NCI-H748 (cell line): ENCODE measurements at regions not wholly inside any gene's neighbourhood (a gene's known extent, or its start where the extent isn't known, plus 50 kb on each side); places are given as distances from the start of the nearest gene placed in this dataset.

Source experiments
- DNase-seq: peaks from one replicate; lab custom pipeline; 2025; ENCODE audit not compliant: unreplicated experiment; lab: John Stamatoyannopoulos, UW

DNA sequence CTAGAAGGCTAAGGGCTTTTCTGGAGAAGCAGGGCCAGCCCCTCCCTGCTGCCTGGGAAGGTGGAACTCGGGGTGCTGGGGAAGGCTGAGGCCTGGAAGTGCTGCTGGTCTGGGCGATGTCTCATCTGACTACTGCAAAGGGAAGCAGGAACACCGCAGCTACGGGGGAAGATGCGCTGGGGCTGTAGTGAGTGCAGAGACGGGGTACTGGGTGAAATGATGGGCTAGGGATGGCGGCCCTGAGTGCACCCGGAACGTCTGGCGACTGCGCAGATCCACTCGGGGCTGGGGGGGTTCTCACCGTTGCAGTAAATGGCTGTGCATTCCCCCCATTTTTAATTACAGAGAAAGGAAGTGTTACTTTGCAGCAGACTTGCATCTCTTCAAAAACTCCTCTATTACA is 195.4 kb upstream of the ADARB2 start:
- DNase-seq = no peak

DNA sequence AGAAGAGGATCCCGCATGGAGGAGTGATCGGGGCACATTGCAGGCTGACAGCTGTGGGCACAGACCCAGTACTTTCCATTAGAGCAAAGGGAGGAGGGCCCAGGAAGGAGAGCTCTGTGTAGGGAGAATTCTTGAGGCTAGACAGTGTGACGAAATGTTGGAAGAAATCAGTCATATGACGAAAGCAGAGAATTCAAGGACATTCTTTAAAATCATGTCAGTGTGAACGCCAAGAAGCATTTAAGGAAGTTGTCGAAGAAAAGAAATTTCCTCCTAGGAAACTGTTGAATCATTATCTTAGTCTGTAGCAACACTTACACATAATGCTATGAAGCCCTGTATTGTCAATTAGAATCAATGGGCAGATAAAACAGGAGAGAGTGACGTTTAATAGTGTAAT is 191.3 kb upstream of the ADARB2 start:
- no peak for DNase-seq

DNA sequence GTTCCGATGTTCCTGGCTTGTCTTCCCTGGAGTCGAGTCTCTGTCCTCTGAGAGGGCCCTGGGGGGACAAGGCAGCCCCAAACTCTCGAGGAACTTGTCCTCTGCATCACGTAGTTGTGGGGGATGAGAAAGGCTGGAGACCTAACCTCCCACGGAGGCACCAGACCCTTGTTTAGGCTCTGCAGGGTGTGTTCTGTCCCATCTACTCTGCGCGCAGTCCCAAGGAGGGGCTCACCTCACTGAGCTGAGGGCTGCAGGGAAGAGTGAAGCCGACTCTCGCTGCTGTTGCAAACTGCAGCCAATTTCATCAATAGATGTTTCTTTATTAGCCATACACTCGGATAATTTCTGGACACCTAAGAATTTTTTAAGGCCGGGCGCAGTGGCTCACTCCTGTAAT is 186.7 kb upstream of the ADARB2 start:
- no peak for DNase-seq

DNA sequence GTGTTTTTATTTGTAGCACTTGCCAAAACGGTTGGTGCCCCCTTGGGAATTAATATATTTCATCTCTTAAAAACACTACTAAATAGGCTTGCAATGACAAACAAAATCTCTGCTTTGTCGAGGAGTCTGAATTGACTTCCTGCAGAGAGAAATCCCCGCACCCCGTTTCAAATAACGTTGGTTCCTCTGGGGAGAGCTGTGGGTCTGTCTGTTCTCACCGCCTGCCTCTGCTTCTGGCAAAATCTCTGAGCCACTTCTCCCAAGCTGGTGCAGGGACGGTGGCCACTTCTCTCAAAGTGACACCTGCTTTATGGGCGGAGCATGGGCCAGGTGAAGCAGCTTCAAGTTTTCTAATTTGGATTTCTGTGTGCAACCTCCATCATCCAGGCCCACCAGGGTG is 186.3 kb upstream of the ADARB2 start:
- DNase-seq = no peak

DNA sequence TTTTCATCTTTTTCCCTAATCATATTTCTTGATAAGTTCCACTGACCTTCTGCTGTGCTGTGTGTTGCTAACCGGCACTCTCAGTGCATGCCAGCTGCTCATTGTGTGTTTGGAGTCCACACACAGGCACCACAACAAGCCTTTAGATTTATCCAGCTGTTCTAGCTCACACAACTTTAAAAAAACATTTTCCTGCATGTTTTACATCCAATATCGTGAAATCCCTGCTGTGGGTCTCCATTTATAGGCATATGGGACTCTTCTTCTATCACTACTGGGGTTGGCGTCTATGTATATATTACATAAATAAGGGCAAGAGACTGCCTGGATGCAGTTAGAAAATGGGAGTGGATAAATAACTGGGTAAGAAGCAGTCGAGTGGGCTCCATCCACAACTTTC is 183.6 kb upstream of the ADARB2 start:
- no peak for DNase-seq

DNA sequence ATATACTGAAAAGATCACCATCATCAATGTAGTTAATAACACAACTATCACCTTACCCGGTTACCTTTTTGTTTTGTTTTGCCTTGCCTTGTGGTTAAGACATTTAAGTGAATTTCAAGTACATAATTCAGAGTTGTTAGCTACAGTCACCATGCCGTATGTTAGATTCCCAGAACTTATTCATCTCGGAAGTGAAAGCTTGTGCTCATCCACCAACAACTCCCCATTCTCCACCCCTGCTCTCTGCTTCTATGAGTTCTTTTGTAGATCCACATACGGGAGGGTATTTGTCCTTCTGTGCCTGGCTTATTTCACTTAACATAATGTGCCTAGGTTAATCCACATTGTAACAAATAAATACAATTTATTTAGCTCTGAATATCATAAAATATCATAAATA is 182.8 kb upstream of the ADARB2 start:
- no peak for DNase-seq

DNA sequence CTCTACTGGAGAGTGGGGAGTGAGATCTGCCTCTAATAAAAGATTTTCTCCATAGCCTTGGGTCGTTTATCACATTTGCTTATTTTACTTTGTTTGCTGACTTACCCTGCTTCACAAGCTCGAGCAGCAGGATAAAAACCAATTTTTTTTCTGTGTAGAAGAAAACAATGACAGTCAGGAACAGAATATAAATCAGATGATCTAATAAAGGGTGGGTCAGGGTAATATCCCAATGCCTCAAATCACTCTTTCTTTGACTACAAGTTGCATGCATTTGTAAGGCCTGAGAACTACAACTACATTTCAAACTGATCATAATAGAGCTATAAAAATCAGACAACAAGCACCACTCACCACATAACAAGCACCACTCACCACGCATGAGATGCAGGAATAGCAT is 174.4 kb upstream of the ADARB2 start:
- no peak for DNase-seq

DNA sequence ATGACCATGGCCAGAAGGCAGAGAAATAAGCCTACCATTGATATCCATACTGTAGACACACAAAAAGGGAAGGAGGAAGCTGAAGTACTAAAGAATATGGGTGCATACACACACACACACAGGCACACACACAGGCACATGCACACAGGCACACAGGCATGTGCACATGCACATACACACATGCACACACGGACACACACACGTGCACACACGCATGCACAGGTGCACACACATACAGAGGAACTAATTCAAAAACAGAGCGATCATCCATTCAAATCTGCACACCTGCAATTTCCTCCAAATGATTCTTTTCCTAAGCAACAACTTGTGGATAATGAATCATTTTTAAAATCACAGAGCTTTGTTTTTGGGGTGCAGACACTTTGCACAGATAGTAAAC is 166.7 kb upstream of the ADARB2 start:
- DNase-seq = no peak

DNA sequence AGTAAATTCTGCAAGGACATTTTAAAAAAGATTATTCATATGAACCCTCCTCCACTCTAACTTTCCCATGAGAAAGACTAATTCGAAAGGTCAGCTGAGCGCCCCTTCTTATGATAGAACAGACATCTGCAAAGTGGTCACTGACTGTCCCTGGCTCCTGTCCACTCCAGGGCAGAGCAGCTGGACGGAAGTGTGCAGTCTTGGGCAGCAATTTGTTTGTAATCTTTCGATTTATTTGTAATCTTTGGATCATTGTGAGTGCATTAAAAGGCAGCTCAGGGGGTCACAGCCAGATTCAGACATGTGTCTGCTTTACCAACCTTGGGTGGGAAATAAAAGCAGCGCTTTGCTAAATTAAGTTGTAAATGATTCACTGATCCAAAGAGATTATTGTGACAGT is 158.8 kb upstream of the ADARB2 start:
- DNase-seq = no peak

DNA sequence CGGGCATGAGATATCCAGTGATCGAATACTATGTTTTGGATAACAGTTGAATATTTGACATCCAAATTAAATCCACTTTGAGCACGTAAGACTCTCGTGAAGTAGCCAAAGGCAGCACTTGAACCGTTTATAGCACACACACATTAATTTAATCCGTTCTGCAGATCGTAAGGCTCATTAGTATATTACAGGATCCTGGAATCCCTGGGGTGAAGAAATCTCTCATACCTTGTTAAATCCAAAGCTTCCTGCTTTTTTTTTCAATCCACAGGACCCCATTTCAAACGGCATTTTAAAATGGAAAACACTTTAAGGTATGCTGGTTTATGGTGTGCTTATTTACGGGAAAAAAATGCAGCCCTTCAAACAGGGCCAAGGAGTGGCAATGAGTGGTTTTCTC is 158.4 kb upstream of the ADARB2 start:
- DNase-seq = no peak

DNA sequence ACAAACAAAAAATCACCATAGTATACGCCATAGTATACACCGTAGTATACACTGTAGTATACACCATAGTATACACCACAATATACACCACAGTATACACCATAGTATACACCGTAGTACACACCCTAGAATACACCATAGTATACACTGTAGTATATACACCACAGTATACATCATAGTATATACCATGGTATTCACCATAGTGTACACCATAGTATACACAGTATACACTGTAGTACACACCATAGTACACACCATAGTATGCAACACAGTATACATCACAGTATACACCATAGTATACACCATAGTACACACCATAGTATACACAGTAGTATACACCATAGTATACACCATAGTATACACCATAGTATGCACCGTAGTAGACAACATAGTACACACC is 157.6 kb upstream of the ADARB2 start:
- DNase-seq = no peak

DNA sequence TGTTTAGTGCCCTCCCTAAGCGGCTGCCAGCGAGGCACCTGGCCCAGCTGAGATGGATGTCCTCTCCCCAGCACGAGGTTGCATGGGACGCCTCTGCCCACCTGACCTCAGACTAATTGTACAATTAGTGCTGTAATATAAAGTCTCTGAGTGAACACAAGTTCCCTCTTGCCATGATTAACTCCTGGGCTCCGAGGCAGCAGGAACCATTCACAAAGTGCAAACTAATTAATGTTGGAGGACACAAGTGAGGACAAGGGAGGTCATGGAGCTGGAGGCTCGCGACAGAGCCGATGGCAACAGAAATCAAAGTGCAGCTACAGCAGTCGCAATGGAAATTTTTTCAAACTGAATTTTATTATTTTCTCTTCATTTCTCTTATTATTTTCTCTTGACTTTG is 156.6 kb upstream of the ADARB2 start:
- DNase-seq = no peak

DNA sequence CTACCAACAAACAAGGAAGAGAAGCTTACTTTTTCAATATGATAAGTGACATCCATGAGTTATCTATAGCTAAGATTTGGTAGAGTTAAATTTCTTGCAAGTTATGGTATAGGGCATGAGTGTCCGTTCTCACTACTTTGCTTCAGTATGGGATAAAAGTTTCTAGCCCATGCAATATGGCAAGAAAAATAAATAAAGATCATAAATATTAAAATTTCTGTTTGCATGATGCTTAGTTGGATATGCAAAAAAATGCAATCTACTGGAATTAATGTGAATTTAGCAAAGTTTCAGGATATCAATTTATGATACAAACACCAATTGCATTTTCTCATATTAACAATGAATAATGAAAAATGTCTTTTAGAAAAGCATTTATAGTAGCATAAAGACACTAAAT is 148.7 kb upstream of the ADARB2 start:
- no peak for DNase-seq

DNA sequence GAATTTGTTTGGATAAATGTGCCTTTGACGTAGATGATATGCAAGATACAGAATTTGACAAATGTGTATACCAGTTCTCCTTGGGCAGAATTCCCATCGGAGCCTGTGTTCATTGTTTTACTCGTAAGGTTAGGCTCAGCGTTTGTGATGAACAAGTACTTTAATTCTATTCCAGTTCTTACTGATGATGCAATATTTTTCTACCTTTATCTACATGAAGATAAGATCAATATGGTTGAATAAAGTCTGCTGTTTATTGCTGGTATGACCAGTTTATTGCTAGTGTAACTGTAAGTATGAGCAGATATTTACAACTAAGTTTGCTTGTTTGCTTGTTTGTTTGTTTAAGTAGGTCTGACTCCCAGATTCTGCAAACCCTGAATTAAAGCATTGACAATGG is 145.4 kb upstream of the ADARB2 start:
- no peak for DNase-seq

DNA sequence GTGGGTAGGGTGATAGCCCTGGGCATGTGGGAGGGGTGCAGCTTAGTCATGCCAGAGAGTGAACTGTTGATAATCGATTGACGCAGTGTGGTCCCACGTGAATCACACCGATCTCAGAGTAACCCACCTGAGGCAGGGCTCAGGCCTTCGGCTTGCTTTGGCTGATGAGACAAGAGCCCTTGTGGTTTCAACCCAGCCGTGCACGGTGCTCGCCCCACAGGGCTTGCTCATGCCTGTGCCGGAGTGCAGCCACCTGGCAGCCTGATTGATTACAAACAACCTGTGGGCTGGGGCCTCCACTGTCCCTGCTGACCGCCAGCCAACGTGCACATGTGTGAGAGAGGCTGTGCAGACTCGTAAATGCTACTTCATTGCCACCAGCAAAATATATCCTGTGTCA is 144.9 kb upstream of the ADARB2 start:
- DNase-seq = no peak

DNA sequence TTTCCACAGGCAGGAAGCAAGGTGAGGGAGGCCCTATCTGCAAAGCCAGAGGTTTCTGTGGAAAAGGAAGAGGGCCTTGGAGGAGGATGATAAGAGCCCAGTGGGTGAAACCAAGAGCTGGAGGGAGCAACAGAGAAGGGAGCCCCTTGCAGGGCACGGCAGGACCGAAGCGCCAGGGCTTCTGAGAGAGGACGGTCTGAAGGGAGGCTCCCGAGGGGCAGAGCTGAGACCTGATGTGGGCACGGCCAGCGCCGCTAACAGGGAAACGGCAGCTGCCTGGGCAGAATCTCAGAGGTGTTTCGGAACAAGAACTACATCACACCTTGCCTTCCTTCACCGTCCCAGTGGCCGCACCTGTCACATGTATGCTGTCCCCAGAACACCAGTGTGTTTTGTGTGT is 144.3 kb upstream of the ADARB2 start:
- no peak for DNase-seq

DNA sequence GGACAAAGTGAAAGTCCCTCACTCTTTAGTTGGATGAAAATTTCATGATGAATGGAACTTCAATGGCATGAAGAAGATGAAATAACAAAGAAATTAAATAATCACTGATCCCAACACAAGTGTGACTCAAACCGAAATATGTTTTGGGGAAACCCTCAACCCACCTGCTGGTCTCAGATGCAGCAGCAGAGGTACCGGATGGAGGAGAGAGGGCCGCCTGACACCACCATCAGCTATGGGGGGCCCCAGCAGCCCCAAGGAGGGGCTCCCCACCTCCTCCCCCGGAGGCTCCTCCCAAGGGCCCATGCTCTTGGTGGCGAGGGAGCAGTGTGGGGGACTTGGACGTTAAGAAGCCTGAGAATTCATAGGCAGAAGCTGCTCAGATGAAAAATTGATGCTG is 137.2 kb upstream of the ADARB2 start:
- DNase-seq = no peak

DNA sequence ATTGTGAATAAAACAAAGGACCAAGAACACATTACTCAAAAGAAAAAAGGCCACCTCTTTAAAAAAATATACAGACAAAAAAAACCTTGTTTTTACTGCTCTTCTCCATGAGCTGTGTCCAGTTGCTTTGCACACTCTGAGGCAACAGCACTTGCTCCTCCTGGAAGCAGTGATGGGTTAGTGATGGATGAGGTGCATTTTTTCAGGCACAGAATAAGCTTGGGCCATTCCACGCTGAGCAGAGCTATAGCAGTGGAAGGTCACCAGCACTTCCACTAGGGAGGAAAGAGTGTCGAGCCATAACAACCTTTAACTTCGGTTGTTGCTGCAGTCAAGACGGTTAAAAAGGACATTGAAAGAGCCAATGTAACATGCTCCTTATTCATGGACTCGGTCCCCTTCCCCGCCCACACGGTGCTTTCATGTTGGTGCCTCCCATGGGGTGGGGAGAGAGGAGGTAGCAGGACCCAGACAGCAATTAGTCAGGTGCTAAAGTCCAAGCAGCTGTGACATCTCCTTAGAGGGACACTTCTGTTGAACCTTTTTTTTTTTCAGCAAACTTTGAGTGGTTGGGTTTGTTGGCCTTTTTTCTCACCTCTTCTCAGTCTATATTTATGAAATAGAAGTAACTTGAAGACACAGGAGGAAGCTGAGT is 136.5 kb upstream of the ADARB2 start:
- DNase-seq = no peak

DNA sequence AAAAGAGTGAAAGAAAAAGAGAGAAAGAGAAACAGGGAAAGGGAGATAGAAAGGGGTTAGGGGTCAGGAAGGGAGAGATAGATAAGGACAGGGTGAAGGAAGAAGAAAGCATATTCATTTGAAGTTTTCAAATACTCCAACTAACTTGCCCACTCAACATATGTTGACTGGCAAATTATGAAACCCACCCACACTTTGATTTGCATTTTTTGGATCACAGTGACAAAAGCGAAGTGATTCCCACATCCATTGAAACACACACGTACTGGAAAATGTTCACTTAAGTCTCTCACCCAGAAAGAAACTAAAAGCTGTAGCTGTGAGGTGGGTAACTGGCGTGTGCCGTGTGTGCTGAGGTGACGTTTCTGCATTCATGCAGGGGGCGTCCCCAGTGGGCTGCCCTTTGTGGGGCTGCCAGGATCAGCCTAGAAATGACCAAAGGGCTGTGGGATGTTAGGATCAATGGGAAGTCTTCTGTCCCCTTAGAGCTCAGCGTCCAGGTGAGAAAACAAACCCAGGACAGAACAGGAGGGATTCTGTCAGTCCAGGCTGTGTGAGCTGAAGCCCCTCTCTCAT is 134.9 kb upstream of the ADARB2 start:
- no peak for DNase-seq

DNA sequence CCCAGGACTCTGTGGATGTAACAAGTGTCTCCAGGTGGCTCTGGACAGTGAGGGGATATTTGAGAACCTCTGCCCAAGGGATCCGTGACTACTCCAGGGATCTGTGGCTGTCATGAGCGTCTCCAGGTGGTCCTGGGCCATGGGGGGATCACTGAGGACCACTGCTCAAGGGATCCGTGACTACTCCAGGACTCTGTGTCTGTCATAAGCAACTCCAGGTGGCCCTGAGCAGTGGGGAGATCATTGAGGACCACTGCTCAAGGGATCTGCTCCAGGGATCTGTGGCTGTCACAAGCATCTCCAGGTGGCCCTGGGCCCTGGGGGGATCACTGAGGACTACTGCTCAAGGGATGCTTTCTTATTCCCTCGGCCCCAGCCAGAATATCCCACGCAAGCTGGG is 133.2 kb upstream of the ADARB2 start:
- no peak for DNase-seq

DNA sequence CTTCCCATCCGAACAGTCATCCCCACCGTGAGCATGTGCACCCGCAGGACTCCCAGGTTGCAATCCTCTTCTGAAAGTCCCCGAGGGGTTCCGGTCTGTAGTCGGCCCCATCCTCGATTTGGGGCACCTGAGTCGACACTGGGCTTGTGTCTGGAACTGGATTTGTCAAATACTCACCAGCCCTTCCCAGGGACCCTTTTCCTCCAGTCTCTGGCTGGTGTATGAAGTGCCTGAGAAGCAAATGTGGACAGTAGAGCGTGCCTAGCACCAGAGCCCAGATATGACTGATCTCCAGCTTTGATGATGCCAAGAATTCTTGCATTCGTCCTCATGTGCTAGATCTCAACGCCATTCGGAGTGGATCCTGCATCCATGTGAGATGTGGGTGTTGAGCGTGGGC is 132.5 kb upstream of the ADARB2 start:
- no peak for DNase-seq

DNA sequence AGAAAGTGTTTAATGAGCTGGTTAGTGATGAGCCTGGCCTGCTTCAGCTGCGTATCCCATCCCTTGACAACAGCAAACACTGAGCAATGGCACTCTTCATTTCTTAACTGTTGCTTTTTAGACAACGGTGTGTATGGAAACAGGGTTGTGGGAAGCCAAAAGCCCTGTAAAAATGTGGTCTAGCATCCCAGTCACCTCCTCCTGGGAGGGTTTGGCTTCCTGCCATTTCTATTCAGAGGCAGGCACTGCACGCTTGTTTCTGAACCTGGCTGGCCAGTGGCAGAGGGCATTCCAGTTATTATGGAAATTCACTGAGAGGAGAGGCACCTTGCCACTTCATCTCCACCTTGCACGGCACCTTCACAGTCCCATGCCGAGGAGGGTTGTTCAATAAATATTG is 123.0 kb upstream of the ADARB2 start:
- DNase-seq = peak; percentile 88

DNA sequence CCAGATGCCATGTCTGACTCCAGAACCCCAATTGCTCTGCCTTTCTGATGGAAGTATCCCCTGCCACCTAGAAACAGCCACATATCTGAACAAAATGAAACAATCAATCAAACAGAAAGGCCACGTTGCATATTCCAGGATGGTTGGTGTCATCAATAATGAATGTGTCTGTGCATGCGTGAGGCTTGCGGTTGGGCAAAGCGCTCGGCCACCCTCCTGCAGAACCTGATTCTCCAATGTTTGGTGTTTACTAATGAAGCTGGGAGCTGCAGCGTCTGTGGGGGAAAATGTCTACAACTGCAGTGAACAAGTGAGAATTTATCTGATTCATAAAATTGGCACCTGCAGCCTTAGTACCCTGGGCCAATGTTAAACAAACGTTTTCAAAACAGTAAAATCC is 121.2 kb upstream of the ADARB2 start:
- DNase-seq = peak; percentile 51
